Endothelial cell of hepatic sinusoid (primary cell): ENCODE measurements at regions not wholly inside any gene's neighbourhood (a gene's known extent, or its start where the extent isn't known, plus 50 kb on each side); places are given as distances from the start of the nearest gene placed in this dataset.
"Not testable (repeated sequence)": the region's sequence is repeated elsewhere in the genome, so short reads cannot be mapped to it uniquely, and the experiment has no call there.

ENCODE experiments used
- in situ Hi-C: cut with HindIII; loops from 2 replicates; pipeline ENCODE4 v1.10.0; 2017; ENCODE audit warnings: low sequenced_read_pairs

DNA sequence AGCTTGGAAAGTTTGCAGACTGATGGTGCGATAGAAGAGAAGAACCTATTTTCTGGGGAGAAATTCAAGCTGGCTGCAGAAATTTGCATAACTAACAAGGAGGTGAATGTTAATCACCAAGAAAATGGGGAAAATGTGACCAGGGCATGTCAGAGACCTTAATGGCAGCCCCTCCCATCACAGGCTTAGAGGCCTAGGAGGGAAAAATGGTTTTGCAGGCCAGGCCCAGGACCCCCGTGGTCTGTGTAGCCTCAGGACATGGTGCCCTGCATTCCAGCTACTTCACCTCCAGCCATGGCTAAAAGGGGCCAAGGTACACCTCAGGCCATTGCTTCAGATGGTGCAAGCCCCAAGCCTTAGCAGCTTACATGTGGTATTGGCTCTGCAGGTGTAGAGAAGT lies 207.1 kb upstream of the CXorf66 start:
- in situ Hi-C loops, result no loop called here

DNA sequence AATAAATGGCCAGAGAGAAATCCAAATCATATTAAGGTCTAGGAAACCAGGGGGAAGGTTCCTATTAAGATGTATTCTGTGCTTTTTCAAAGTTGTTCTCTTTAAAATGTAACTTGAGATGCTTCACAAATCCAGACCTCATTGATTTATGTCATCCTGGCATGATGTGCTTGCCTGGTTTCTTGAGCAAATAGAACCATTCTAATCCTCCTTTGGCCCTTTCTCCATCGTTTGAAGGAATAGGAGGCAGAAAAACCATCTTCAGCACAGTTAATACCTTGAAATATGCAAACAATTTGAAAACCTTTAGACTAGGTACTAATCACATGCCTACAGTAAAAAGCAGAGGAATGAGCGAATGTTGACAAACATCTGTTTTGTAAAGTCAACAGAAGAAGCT lies 202.2 kb upstream of the CXorf66 start:
- in situ Hi-C loops, result no loop called here

DNA sequence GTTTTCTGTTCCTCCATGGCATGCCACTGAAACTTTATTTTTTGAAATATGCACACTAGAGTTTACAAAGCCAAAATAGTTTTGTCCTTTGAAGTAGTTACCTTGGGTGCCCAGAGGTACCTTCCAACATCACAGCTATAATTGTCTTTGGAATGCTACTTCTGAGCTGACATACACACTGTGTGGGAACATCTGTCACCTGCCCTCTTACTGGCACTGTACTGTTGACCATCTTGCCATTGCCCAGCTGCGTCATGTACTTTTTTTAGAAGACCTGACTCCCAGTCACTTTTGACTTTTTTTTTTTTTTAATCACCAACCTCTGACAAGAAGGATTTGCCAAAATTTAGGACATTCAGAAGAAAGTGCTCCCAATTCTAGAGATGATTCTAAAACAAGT lies 200.5 kb upstream of the CXorf66 start:
- in situ Hi-C loops, result no loop called here

- in situ Hi-C loops, result no loop called here
These were observed 199.1 kb upstream of the CXorf66 start for GRCh38 chrX:140164391-140164790.

DNA sequence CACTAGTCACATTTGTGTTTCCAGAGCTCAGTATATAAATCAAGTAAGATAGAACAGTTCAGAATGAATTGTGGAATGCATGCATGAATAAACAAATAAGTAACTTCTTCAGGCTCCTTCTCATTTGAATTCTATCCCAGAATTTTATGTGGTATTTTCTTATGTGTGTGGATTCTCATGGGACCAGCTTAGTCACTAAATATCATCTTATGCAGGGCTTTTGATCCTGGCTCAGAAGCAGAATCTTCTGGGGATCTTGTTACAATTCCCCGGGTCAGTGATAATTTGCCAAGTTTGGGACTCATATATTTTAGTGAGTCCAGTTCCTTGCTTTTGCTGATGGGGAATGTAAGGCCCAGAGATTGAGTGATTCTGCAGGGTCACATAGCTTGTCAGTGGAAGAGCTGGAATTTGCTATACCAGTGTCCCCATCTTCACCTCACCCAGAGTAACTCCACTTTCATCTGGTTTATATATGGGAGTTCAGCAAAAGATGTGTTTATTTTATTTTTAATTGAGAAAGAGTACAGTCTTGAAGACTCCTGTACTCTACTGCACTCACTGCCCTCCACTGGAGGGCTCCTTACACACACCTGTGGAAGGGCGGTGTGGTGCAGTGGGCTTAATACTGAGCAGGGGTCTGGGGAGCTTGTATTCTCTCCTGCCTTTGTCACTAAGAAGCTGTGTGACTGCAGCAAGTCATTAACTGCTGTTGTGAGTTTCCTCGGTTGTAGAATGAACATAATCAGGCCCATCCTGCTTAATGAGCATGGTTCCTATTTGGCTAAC lies 198.2 kb upstream of the CXorf66 start:
- in situ Hi-C loops, result no loop called here

DNA sequence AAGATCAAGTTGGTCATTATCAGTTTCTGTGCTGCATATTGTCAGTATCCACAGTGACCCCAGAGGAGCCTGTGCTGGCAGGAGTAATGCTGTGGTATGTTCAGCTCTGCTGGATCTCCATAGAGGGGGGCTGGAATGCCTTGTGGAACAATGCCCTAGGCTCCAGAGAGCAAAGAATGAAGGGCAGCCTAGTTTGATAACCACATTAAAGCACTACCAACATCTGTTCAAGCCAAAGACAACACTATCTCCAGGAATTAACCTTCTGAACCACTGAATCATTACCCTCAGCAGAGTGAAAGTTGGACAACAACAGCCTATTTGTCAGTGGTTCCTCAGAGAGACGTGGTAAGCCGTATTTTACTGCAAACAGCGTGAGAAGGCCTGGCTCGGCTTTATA lies 192.3 kb upstream of the CXorf66 start:
- in situ Hi-C loops, result no loop called here

DNA sequence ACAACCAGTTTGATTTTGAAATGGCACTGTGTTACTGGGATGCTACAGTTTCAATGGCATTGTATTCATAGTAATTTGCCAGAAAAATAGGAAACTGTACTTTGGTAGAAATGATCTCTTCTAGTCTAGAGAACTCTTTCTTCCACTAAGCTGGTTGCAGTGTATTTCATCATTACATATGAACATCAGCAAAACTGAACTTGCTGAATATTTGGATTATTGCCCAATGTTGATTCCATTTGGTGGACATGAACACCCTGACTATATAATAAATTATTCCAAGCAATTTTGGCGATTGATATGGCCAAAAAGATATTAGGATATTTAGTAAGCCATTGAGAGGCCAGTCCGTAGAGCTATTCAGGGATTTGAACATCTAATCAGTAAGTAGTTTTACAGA lies 191.8 kb upstream of the CXorf66 start:
- in situ Hi-C loops, result no loop called here

- in situ Hi-C loops, result no loop called here
These were observed 186.0 kb upstream of the CXorf66 start for GRCh38 chrX:140151316-140151715.

DNA sequence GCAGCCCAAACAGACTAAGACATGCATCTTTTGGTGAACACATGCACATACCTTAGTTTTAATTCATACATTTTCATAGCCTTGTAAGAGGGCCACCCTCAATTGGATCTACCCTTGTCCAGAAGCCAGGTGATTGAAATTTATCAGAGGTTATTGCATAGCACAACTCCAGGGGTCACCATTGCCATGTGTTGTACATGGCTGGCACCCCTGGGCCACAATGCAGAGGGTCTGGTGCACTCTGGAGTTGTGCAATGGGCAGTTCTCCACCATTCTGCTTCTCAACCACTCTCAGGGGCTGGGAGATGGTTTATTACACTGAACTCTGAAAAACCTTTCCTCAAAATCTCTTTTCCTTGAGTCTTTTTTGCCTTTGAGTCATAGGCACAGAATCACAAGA lies 184.4 kb upstream of the CXorf66 start:
- in situ Hi-C loops, result no loop called here

- in situ Hi-C loops, result no loop called here
These were observed 176.2 kb upstream of the CXorf66 start for GRCh38 chrX:140141444-140142029.

DNA sequence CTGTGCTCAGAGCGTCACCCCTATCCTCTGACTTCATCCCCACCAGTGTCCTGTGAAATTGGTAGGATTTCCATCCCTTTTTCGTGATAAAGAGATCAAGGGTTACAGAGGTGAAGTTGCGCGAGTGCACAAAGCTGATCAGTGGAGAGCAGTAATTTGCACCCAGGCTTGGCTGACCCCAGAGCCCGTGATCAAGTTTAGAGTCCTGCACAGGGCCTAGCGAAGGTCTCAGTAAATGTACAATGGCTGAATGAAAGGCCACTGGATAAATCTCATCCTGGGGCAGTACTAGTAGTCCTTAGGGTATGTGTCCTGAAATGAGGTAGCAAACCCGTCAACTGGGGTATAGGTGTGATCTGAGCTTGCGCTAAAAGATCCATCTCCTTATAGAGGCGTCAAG lies 173.2 kb upstream of the CXorf66 start:
- in situ Hi-C loops, result not testable (repeated sequence)

DNA sequence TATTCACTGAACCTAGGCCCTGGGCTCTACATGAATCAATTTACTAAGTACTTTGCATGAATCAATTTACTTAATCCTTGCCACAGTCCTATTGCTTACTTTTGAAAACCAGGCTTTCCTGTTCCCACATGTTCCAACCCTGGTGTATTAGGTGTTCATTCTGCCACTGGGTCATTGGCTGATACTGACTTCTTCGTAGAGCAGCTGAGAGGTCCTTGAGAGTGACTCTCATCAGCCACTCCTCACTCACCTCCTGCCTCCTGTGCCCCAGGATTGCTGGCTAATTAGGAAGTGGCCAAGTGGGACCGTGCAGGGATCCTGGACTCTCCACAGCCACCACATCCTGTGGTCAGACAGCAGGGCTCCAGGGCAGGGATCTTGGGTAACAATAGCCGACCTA lies 172.7 kb upstream of the CXorf66 start:
- in situ Hi-C loops, result not testable (repeated sequence)

DNA sequence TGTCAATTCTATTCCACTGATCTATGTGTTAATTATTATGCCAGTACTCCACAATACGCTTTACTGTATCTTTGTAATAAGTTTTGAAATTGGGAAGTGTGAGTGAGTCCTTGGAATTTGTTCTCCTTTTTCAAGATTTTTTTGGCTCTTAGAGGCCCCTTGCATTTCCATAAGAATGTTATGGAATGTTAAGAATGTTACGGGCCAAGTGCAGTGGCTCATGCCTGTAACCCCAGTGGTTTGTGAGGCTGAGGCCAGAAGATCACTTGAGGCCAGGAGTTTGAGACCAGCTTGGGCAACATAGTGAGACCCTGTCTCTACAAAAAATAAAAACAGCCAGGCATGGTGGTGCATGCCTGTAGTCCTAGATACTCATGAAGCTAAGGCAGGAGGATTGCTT lies 167.6 kb upstream of the CXorf66 start:
- in situ Hi-C loops, result no loop called here

DNA sequence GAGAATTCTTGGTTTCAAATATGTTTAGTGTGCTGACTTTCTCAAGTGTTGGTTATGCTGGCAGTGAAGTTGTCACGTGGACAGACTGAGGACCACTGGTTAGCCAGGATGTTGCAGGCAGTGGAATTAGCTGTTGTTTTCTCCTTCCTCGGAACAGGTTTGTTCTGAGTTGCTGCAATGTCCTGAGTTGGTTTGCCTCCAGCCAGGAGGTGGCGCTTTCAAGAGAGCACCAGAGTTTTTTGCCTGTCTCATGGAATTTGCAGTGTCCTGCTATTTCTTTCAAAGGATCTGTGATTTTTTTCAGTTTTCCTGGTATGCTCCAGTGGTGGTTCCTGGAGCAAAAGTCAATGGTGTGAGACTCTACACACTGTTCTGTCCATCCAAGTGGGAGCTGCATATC lies 158.1 kb upstream of the CXorf66 start:
- in situ Hi-C loops, result no loop called here

DNA sequence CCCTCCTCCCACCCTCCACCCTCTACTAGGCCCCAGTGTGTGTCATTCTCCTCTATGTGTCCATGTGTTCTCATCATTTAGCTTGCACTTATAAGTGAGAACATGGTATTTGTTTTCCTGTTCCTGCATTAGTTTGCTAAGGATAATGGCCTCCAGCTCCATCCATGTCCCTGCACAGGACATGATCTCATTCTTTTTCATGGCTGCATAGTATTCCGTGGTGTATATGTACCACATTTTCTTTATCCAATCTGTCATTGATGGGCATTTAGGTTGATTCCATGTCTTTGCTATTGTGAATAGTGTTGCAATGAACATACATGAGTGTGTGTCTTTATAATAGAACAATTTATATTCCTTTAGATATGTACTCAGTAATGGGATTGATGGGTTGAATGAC lies 148.7 kb upstream of the CXorf66 start:
- in situ Hi-C loops, result not testable (repeated sequence)

DNA sequence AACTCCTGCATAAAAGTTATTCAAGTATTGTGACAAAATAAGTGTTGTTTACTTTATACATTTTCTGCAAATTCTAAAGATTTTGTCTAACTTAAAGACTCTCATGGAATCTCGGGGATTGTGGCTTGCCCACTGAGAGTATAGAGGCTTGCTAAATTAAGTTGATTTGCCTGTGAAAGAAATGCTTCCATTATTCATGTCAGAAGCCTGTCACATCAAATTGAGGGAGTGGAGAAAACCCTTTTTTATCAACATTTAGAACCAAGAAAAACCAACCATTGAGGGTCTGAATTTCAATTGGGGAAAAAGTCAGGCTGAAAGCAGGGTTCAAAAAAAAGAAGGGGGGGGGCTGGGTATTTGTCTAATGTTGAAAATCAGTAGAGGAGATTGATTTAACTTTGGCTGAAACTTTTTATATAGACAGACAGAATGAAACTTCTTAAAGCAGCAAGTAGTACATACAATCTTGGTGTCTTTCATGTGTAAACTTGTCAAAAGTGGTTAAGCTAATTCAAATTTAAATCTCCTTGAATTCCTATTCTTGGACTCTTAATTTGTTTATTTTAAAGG lies 144.8 kb upstream of the CXorf66 start:
- in situ Hi-C loops, result no loop called here

- in situ Hi-C loops, result no loop called here
These were observed 139.4 kb upstream of the CXorf66 start for GRCh38 chrX:140104760-140105159.

DNA sequence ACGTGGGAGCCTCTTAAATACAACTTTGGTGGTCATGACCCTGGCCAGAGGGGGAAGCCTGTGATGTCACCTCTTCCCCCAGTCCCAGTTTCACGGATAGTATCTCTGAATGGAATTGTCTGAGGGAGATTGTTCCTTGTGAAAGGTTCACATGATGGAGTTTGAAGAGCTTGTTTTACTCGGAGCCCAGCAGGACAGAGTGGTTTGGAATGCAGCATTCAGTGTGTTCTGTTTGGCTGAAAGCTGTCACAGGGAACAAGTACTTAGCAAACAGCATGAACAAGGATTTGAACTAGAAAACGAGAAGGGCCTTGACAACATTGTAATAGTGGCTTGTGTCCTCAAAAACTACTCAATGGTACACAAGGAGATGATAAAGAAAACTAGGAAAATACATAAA lies 133.9 kb upstream of the CXorf66 start:
- in situ Hi-C loops, result no loop called here

DNA sequence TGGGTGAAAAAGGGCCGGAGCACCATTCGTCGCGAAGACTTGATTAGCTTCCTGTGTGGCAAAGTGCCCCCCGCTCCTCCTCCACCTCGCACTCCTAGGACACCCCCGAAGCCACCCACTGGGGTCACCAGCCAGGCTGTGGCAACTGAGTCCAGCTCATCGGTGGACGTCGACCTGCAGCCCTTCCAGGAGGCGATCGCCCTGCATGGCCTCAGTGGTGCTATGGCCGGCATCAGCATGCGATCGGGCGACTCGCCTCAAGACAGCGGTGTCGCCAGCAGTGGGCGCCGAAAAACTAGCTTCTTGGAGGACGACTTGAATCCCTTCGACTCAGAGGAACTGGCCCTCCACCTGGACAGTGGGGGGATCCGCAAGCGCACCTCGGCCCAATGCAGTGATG lies 126.8 kb upstream of the CXorf66 start:
- in situ Hi-C loops, result no loop called here

DNA sequence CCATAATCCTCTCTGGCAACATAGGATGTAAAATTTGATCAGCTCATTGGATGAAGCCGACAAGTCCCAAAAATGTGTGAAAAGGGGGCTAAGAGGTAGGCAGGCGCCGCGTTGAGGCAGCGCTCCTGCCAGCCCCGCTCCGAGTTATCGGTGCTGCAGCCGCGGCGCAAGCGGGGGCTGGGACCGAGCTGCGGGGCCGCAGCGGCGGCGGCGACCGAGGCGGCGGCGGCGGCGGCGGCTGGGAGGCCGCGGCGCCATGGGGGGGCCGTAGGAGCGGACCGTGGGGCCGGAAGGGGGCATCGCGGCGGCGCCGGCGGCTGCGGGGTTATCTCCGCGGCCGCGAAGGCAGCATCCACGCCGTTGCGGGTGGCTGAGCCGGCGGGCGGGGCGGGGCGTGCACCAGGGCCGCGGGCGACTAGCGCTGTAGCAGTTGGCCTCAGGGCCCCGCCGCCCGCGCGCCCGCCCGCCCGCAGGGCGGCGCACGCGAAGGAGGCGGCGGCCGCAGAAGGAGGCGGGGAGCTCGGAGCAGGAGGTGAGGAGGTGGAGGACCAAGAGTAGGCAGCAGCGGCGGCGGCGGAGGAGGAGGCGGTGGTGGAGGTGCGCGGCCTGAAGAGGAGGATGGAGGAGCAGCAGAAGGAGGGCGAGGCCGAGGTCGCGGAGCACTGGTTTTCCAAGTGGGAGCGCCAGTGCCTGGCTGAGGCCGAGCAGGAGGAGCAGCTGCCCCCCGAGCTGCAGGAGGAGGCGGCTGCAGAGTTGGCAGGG lies 126.0 kb upstream of the CXorf66 start:
- in situ Hi-C loops, result no loop called here

DNA sequence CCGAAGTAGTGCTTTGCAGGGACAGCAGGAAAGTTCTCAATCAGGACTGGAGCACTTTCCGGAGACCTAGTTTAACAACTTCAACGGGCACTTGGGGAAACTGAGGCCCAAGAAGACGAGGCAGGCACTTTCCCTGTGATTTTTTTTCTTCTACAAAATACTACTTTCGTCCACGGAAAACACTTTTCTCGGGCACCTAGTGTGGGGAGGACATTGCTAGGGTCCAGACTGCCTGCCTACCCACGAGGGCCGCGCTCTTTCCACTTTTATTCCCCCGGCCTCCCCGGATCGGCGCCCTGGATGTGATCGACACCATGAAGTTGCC lies 125.4 kb upstream of the CXorf66 start:
- in situ Hi-C loops, result no loop called here

DNA sequence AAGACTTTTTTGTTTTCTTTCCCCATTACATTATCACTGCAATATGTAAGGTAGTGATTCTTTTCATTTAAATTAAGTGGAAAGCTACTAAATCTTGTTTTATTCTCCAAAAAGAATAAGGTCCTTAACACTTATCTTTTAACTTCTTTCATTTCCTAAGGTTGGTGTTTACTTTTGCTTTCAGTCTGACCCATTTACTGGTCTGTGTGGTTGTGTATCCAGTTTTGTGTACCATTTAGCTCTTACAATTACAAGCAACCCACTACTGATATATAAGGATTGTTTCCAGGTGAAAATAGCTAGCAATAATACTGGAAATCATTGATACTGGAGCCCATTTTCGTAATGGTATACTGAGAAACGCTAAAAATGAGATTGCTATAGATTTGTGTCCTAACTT lies 123.1 kb upstream of the CXorf66 start:
- in situ Hi-C loops, result no loop called here
